HepG2 (cell line): ENCODE measurements at regions not wholly inside any gene's neighbourhood (a gene's known extent, or its start where the extent isn't known, plus 50 kb on each side); places are given as distances from the start of the nearest gene placed in this dataset.

Experiments
- ATAC-seq: fragments of 200-7000 bp; cut with Tn5 transposase; 3 replicates; pipeline ENCODE4 v1.9.1; 2020; ENCODE audit warnings: mild to moderate bottlenecking, moderate library complexity
- BruUV-seq: library from RNA; stranded (reverse); fragments of 400-500 nt; replicated peaks from 2 replicates; lab custom pipeline; 2021; lab: Mats Ljungman, UMichigan
- CTCF ChIA-PET: fragments of 300-600 bp; formaldehyde crosslinking; extraction: SDS; loops from one replicate; lab custom pipeline; 2021; ENCODE audit warnings: low total read pairs, inconsistent platforms, low intra/inter-chr PET ratio; lab: Yijun Ruan, JAX
- POLR2A ChIA-PET: fragments of 350-600 bp; sonication (Branson Sonifier 250); formaldehyde crosslinking; loops from one replicate; lab custom pipeline; 2020; ENCODE audit warnings: antibody characterized with exemption, inconsistent platforms; lab: Yijun Ruan, JAX
- DNase-seq: peaks from one replicate; pipeline ENCODE4 v3.0.0-alpha.2; 2015; ENCODE audit warnings: low spot score
- FAIRE-seq: peaks from 3 replicates; lab custom pipeline; 2011; peaks lifted over from hg19 to GRCh38; lab: Jason Lieb, UNC
- H2AFZ ChIP-seq: one replicate; pipeline ENCODE4 v1.6.1; 2011; ENCODE audit warnings: low read length, inconsistent platforms
- H3K27ac ChIP-seq: fragments of 300-600 bp; 3 replicates; pipeline ENCODE4 v1.8.0; 2011; ENCODE audit warnings: mixed run types, mild to moderate bottlenecking, mixed read lengths, low read length, inconsistent platforms; ENCODE audit not compliant: insufficient read depth; ENCODE audit errors: extremely low read length
- H3K27me3 ChIP-seq, 2 experiments: fragments of 200-600 bp in 1 of 2; 2 replicates in 1 of 2; 3 replicates in 1 of 2; pipeline versions ENCODE4 v1.6.0 to v1.8.0; 2011; ENCODE audit warnings: low read length in 2 of 2, mild to moderate bottlenecking in 2 of 2, moderate library complexity in 2 of 2, inconsistent platforms in 1 of 2; ENCODE audit not compliant: insufficient read depth in 2 of 2, control insufficient read depth in 1 of 2
- H3K36me3 ChIP-seq, 2 experiments: fragments of 200-600 bp in 1 of 2; replicated peaks in 1 of 2; 2 replicates in 1 of 2; 3 replicates in 1 of 2; pipeline versions ENCODE4 v1.5.1 to v1.8.0; 2011; ENCODE audit warnings: low read length in 2 of 2, inconsistent platforms in 1 of 2; ENCODE audit not compliant: insufficient read depth in 2 of 2, control insufficient read depth in 1 of 2
- H3K4me1 ChIP-seq: 2 replicates; pipeline ENCODE4 v1.5.1; 2012; ENCODE audit warnings: low read length, inconsistent platforms; ENCODE audit not compliant: insufficient read depth
- H3K4me2 ChIP-seq: 2 replicates; pipeline ENCODE4 v1.6.0; 2011; ENCODE audit warnings: low read depth, low read length, inconsistent platforms
- H3K4me3 ChIP-seq, 3 experiments: fragments of 200-600 bp in 1 of 3; sonication (generic), shearing (Covaris generic) in 1 of 3; replicated peaks in 1 of 3; 2 replicates each; pipeline ENCODE4 v1.5.1; 2011 to 2016; ENCODE audit warnings: low read length in 3 of 3, inconsistent platforms in 2 of 3, low read depth in 2 of 3, mild to moderate bottlenecking in 2 of 3, control low read depth in 1 of 3, mixed read lengths in 1 of 3; ENCODE audit not compliant: insufficient read depth in 1 of 3
- H3K79me2 ChIP-seq: one replicate; pipeline ENCODE4 v1.6.1; 2011; ENCODE audit warnings: low read length, inconsistent platforms; ENCODE audit not compliant: insufficient read depth
- H3K9ac ChIP-seq: 2 replicates; pipeline ENCODE4 v1.6.0; 2011; ENCODE audit warnings: mild to moderate bottlenecking, low read depth, low read length, inconsistent platforms; ENCODE audit not compliant: insufficient read depth
- H3K9me3 ChIP-seq: 2 replicates; pipeline ENCODE4 v1.5.1; 2012; ENCODE audit warnings: mild to moderate bottlenecking, low read length
- H4K20me1 ChIP-seq: 2 replicates; pipeline ENCODE4 v1.6.0; 2011; ENCODE audit warnings: inconsistent platforms, mild to moderate bottlenecking, low read length, moderate library complexity; ENCODE audit not compliant: insufficient read depth
- EHMT2 ChIP-seq: fragments of 200-600 bp; sonication (generic); IDR thresholded peaks from 2 replicates; pipeline ENCODE4 v1.7.0; 2017; ENCODE audit warnings: antibody characterized with exemption, low read depth, low read length, borderline replicate concordance
- ETV6 ChIP-seq: sonication (generic); formaldehyde crosslinking; conservative IDR thresholded peaks from 2 replicates; pipeline ENCODE4 v1.4.0; 2020; ENCODE audit warnings: missing genetic modification reagents
- LBX2 ChIP-seq: sonication (generic); formaldehyde crosslinking; IDR thresholded peaks from 2 replicates; pipeline ENCODE4 v1.5.0; 2020; ENCODE audit warnings: missing genetic modification reagents, mild to moderate bottlenecking, borderline replicate concordance
- MYNN ChIP-seq: sonication (generic); formaldehyde crosslinking; IDR thresholded peaks from 2 replicates; pipeline ENCODE4 v1.4.0; 2020; ENCODE audit warnings: mild to moderate bottlenecking, low read depth, missing genetic modification reagents
- RAD51 ChIP-seq: fragments of 450-650 bp; IDR thresholded peaks from 2 replicates; pipeline ENCODE4 v1.6.1; 2016; ENCODE audit warnings: borderline replicate concordance
- YY1 ChIP-seq: IDR thresholded peaks from 2 replicates; pipeline ENCODE4 v1.6.1; 2011; ENCODE audit warnings: low read length, low read depth, moderate library complexity, mild to moderate bottlenecking; ENCODE audit not compliant: insufficient read depth, insufficient replicate concordance
- ZEB1 ChIP-seq: IDR thresholded peaks from 2 replicates; pipeline ENCODE4 v1.6.1; 2012; ENCODE audit warnings: mild to moderate bottlenecking, low read depth, inconsistent platforms; ENCODE audit not compliant: insufficient replicate concordance
- ZNF503 ChIP-seq: sonication (generic); formaldehyde crosslinking; IDR thresholded peaks from 2 replicates; pipeline ENCODE4 v1.4.0; 2020; ENCODE audit warnings: missing genetic modification reagents
- ZNF672 ChIP-seq: sonication (generic); formaldehyde crosslinking; IDR thresholded peaks from 2 replicates; pipeline ENCODE4 v1.8.1; 2022; ENCODE audit warnings: missing genetic modification reagents
- ZSCAN20 ChIP-seq: sonication (generic); formaldehyde crosslinking; IDR thresholded peaks from 2 replicates; pipeline ENCODE4 v1.4.0; 2020; ENCODE audit warnings: missing genetic modification reagents, mild to moderate bottlenecking, borderline replicate concordance
- in situ Hi-C: cut with HindIII; loops from 2 replicates; pipeline ENCODE4 v1.10.0; 2017; ENCODE audit warnings: low pct_unique_long_range_greater_than_20kb; ENCODE audit not compliant: extremely low pct_ligation_motif_present
- intact Hi-C: fragments of 100-400 bp; cut with micrococcal nuclease; formaldehyde crosslinking; loops from one replicate; pipeline ENCODE4 v1.10.0; 2022; ENCODE audit not compliant: unreplicated experiment
- TF ChIP-seq, protein P1 (sequence below): sonication (generic); formaldehyde crosslinking; IDR thresholded peaks from 2 replicates; pipeline ENCODE4 v1.4.0; 2020; ENCODE audit warnings: missing genetic modification reagents
- TF ChIP-seq, protein P2 (sequence below): sonication (generic); formaldehyde crosslinking; IDR thresholded peaks from 2 replicates; pipeline ENCODE4 v1.4.0; 2020; ENCODE audit warnings: missing genetic modification reagents, borderline replicate concordance
- TF ChIP-seq, protein P3 (sequence below): sonication (generic); formaldehyde crosslinking; conservative IDR thresholded peaks from 2 replicates; pipeline ENCODE4 v1.4.0; 2020; ENCODE audit warnings: mild to moderate bottlenecking, missing genetic modification reagents, moderate library complexity

- H3K9ac ChIP-seq: no peak overlapping the region
- no peaks in the 10 kb centered on the region for H3K36me3 ChIP-seq
- no peaks in the 10 kb centered on the region for H3K4me1 ChIP-seq
- H3K79me2 ChIP-seq: no peaks in the 10 kb centered on the region
- no peaks in the 10 kb centered on the region for H3K27me3 ChIP-seq
- ChIA-PET CTCF (no interaction called here), POLR2A (no interaction called here)
- no peaks in the 10 kb centered on the region for H4K20me1 ChIP-seq
- no peak overlapping the region for H3K4me3 ChIP-seq
- no peak for DNase-seq
- no peak overlapping the region for H3K27ac ChIP-seq
- intact Hi-C loops (no loop called here), in situ Hi-C loops (no loop called here)
- H3K4me2 ChIP-seq: no peak overlapping the region
- no peaks in the 10 kb centered on the region for H3K9me3 ChIP-seq
- no peak for FAIRE-seq
- no peak overlapping the region for H2AFZ ChIP-seq
- ATAC-seq: no peak
- no TSS peak for BruUV-seq
- TF ChIP-seq ZSCAN20 (CRISPR knock-in tag) (no peak), ZNF503 (no peak), ZNF672 (CRISPR knock-in tag) (no peak), ZEB1 (no peak), LBX2 (no peak), ETV6 (CRISPR knock-in tag) (no peak), RAD51 (no peak), EHMT2 (no peak), MYNN (no peak), YY1 (no peak)
- TF ChIP-seq, protein P1, sequence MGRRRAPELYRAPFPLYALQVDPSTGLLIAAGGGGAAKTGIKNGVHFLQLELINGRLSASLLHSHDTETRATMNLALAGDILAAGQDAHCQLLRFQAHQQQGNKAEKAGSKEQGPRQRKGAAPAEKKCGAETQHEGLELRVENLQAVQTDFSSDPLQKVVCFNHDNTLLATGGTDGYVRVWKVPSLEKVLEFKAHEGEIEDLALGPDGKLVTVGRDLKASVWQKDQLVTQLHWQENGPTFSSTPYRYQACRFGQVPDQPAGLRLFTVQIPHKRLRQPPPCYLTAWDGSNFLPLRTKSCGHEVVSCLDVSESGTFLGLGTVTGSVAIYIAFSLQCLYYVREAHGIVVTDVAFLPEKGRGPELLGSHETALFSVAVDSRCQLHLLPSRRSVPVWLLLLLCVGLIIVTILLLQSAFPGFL: no peak
- TF ChIP-seq, protein P2, sequence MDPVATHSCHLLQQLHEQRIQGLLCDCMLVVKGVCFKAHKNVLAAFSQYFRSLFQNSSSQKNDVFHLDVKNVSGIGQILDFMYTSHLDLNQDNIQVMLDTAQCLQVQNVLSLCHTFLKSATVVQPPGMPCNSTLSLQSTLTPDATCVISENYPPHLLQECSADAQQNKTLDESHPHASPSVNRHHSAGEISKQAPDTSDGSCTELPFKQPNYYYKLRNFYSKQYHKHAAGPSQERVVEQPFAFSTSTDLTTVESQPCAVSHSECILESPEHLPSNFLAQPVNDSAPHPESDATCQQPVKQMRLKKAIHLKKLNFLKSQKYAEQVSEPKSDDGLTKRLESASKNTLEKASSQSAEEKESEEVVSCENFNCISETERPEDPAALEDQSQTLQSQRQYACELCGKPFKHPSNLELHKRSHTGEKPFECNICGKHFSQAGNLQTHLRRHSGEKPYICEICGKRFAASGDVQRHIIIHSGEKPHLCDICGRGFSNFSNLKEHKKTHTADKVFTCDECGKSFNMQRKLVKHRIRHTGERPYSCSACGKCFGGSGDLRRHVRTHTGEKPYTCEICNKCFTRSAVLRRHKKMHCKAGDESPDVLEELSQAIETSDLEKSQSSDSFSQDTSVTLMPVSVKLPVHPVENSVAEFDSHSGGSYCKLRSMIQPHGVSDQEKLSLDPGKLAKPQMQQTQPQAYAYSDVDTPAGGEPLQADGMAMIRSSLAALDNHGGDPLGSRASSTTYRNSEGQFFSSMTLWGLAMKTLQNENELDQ (CRISPR knock-in tag): no peak
- TF ChIP-seq, protein P3, sequence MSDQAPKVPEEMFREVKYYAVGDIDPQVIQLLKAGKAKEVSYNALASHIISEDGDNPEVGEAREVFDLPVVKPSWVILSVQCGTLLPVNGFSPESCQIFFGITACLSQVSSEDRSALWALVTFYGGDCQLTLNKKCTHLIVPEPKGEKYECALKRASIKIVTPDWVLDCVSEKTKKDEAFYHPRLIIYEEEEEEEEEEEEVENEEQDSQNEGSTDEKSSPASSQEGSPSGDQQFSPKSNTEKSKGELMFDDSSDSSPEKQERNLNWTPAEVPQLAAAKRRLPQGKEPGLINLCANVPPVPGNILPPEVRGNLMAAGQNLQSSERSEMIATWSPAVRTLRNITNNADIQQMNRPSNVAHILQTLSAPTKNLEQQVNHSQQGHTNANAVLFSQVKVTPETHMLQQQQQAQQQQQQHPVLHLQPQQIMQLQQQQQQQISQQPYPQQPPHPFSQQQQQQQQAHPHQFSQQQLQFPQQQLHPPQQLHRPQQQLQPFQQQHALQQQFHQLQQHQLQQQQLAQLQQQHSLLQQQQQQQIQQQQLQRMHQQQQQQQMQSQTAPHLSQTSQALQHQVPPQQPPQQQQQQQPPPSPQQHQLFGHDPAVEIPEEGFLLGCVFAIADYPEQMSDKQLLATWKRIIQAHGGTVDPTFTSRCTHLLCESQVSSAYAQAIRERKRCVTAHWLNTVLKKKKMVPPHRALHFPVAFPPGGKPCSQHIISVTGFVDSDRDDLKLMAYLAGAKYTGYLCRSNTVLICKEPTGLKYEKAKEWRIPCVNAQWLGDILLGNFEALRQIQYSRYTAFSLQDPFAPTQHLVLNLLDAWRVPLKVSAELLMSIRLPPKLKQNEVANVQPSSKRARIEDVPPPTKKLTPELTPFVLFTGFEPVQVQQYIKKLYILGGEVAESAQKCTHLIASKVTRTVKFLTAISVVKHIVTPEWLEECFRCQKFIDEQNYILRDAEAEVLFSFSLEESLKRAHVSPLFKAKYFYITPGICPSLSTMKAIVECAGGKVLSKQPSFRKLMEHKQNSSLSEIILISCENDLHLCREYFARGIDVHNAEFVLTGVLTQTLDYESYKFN (CRISPR knock-in tag): no peak
Observed at GRCh38 chr5:27969157-27969556, 930.8 kb upstream of the CDH9 start.
